GM18508 (cell line): ENCODE measurements at regions not wholly inside any gene's neighbourhood (a gene's known extent, or its start where the extent isn't known, plus 50 kb on each side); places are given as distances from the start of the nearest gene placed in this dataset.
"Not testable (repeated sequence)": the region's sequence is repeated elsewhere in the genome, so short reads cannot be mapped to it uniquely, and the experiment has no call there.

Experiments
- ATAC-seq: cut with Tn5 transposase; IDR thresholded peaks from one replicate; pipeline ENCODE4 v1.9.1; 2021; ENCODE audit warnings: moderate number of reproducible peaks; ENCODE audit not compliant: insufficient read depth, unreplicated experiment

DNA sequence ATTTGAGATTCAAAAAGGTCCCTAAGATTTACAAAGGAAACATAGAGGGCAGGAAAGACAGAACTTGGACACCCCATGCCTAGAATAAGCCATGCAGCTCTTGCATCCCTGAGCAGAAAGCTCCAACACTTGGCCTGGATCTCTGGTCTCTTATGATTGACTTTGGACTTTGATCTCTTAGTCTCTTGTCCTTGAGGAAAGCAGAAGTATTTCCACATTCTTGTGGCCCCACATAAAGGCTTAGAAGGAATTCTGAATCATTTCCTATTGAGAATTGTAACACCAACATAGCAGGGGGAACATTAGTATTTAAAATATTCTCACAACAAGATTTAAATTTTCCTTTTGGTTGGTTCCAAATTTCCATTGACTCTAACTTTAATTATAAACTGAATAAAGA is 283.7 kb upstream of the PRKD1 start:
- ATAC-seq: no peak

GRCh38 chr14:30214014-30214413 is 286.4 kb upstream of the PRKD1 start:
- no peak for ATAC-seq

DNA sequence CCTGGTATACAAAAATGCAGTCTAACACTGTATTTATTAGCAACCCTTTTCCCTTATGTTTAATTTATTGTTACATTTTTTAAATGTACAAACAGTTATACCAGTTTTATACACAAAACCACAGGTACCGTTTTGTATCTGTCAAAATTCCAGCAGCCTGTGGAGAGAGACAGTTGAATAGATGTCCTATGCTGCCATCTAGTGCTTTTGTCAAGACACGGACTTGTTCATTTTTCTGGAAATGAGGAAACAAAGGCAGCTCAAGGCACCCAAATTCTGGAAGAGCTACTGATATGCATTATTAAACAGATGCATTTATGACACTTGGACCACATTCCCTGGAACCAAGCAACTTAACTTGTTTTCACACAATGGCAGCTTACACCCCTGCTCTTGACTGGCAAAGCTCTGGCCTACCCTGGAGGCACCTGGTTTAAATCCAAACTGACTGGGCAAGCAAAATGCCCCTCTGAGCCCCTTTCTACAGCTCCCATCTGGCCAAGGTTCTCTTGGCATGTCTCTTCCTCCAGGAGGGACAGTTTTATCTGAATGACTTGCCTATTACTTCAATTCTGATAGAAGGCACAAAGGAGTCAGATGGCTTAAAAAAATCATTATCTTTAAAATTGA is 286.9 kb upstream of the PRKD1 start:
- ATAC-seq: no peak

DNA sequence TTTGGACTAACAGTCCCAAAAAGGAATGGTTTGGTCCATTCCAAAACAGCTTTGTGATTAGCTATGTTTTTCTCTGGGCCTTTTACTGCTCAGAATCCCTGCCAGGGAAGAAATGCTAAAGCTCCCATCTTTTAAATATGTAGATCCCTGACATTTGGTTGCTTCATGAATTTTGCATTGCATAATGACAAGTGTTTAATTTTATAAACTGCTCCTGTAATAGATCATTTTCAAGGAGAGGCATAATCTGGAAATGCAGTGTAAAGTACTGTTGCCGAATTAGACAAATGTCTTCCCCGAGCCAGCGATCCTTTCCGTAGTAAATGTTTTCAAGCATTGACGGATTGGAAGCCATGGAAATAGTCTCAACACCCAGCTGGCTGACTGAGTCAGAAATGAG is 291.3 kb upstream of the PRKD1 start:
- ATAC-seq: no peak

DNA sequence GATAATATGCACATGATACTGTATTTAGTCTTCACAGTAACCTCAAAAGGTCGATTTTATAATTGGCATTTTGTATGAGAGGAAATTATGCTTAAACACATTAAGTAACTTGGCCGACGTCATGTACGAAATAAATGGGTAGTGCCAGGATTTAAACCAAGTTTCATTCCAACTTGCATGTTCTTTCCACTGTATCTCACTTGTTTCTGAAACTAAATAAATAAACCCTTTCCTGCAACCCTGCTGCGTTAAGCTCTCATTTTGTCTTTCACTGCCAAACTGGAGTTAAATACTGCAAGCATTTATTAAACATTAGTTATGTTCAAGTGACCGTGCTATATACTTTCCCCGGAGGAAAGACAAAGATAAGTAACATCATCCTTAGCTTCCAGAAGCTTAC is 293.9 kb upstream of the PRKD1 start:
- no peak for ATAC-seq

- no peak for ATAC-seq
Observed at GRCh38 chr14:30223385-30223785, 295.7 kb upstream of the PRKD1 start.

DNA sequence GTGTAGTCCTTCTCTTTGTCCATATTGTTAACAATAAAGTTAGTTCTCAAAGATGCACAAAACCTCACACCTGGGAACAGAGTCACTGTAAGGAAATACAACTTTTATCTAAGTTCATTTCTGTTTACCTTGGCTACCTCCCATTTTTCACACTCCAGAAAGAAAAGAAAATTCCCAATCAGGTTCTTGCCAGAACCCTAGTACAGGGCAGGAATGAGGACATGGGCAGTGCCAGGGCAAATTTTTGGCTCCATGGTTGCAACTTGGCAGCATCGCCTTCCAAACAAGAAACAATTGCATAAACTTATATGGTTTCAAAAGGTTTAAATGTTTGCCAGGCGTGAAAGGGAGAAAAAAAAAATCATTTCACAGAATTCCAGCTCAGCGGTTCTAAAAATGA is 296.3 kb upstream of the PRKD1 start:
- ATAC-seq: no peak

- ATAC-seq: no peak
Observed at GRCh38 chr14:30225176-30225575, 297.5 kb upstream of the PRKD1 start.

GRCh38 chr14:30227436-30227835 is 299.8 kb upstream of the PRKD1 start:
- ATAC-seq: no peak

- no peak for ATAC-seq
Observed at GRCh38 chr14:30227876-30228275, 300.2 kb upstream of the PRKD1 start.

DNA sequence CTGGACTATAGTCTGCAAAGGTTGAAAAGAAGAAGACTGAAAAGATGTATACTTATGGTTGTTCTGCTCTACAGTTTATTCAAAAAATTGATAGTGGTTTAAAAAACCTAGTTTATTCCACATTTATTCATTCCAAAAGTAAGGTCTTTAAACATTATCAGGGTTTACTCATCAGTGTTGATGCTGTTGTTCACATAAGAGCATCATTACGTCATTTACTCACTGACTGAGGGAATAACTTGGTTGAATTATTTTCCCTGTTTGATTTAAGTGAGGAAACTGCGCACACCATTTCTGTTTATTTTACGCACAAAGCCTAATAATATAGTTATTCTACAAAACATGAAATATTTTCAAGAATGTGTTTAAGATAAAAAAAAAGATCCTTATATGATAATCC is 303.1 kb upstream of the PRKD1 start:
- ATAC-seq: no peak

DNA sequence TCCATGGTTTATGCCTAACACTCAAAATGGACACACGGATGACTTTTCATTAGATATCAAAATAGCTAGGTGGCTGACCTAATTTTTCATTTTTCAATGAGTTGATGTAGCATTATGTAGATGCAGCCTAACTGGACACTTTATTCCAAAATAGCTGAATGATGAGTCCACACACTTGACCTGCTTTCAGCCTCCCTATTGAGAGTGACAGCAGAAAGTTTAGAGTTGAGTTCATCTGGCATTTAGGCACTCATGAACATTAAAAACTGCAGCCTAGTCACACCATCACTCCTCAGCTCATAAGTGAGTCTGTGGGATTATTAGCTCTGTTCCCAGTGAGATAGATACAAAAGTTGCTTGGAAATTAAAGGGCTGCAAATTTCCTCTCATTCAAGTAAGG is 307.3 kb upstream of the PRKD1 start:
- no peak for ATAC-seq

GRCh38 chr14:30235485-30235884 is 307.8 kb upstream of the PRKD1 start:
- ATAC-seq: no peak

DNA sequence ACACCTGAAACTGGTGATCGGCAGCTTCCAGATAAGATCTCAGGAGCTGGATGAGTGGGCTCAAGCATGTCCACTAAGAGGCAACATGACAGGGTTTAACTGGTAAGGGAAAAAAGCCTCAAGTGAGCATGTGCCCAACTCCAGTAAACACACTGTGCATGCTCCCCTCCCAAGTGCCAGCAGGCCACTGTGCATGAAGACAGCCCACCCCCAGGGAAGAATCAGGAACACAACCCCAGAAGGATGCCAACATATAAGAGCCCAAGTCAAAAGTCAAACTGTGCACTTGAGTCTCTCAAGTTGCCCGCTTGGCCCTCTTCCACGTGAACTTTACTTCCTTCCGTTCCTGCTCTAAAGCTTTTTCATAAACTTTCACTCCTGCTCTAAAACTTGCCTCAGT is 311.3 kb upstream of the PRKD1 start:
- ATAC-seq: no peak

- ATAC-seq: no peak
Observed at GRCh38 chr14:30240018-30240417, 312.4 kb upstream of the PRKD1 start.

DNA sequence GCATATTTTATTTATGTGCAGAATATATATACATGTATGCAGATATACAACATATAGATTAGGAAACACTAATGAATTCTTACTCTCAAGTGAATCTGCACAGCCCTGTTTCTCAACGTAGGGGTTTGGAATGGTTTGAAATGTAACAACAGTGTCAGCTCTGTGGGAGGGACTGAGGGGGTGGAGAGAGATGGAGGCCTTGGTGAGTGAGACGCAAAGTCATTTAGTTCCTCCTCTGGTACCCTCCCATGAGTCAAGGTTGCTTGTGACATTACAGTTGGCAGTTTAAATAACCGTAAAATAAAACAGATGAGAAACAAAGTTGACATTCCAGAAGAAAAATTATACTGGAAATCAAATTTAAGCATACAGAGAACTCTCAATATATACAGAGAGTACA is 313.0 kb upstream of the PRKD1 start:
- ATAC-seq: no peak

DNA sequence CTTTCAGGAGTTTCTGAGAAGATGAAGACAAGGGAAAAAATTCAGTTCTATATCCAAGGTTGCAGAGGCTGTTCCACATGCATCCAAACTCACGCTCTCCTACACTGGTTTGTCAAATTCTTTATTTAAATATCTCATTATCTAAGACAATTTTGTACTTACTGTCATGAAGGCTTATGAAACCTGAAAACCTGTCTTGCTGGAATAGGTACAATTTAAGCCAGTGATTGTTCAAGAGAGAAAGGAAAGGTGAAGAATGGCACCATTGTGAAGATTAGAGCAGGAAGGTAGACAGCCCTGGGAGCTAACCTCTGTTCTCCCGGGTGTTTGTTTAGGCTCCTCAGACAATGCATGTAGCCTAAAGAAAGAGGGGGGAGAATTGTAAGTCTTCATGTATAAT is 315.1 kb upstream of the PRKD1 start:
- ATAC-seq: no peak

GRCh38 chr14:30243207-30243606 is 315.6 kb upstream of the PRKD1 start:
- no peak for ATAC-seq

GRCh38 chr14:30243805-30244204 is 315.2 kb upstream of the G2E3 start:
- no peak for ATAC-seq

GRCh38 chr14:30244348-30244747 is 314.6 kb upstream of the G2E3 start:
- ATAC-seq: not testable (repeated sequence)

GRCh38 chr14:30251017-30251416 is 307.9 kb upstream of the G2E3 start:
- no peak for ATAC-seq

- ATAC-seq: no peak
Observed at GRCh38 chr14:30251557-30252100, 307.3 kb upstream of the G2E3 start.

DNA sequence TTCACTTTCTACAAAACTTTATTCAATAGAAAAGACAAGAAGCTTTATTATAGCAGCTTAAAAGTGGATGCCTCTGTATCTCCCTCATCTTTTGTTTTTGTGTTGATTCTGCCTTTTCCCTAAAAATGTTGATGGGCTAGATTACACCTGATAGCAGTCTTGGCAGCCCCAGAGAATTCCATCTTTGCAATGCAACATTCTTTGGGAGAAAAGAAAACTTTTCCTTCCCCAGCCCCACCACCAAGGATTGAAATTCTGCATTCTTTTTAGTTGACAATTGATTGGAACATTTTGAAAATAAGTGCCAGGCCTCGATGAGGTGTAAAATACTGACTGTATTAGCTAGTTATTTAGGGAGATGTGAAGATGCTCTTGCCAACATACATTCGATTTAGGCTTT is 306.8 kb upstream of the G2E3 start:
- ATAC-seq: no peak
